ENCODE measurements at regions not wholly inside any gene's neighbourhood (a gene's known extent, or its start where the extent isn't known, plus 50 kb on each side); places are given as distances from the start of the nearest gene placed in this dataset.

DNA sequence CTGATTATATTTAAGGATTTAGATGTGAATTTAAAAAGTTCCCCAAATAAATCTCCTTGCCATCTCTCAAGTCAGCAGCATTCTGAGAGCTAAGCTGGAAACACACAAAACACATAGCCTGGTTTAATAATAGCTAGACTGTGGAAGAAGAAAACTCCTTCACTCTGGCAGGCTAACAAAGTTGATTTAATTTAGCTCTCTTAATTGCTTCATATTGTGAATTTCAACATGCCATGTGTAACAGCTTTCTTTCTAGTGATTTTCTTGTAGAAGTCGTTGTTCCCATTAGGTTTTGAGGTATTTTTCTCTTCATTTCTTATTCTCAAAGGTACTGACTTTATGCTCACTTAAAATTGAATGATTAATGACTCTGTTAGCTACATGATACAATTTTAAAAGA, 216.8 kb upstream of the AKR1E2 start:
- intact Hi-C loops (cut with DNase I) = loop anchor here in 1 of 10 donors (5.0 kb wide), 1 partner anchor 67 kb away; no protein-coding TSS in a partner anchor
- 73 to 86% methylated on average over 1 of the region's 1 CpG for WGBS, 2 donors

DNA sequence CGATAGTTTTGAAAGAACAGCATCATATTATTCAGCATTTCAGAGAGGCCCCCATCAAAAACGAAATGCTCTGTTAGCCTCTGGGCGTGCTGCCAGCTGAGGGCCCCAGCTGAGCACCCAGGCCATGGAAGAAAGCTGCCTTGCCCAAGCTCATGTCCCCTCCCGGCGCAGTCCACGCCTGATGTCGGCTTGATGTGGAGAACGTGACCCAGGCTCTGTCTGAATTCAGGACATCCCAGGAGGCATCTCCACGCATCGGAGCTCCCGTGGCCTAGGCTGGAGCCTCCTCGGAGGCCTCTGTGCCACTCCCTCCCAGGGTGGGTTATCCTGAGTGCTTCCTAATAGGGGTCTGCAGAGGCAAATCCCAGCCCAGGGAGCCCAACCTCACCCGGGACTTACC, 218.3 kb upstream of the AKR1E2 start:
- Histone ChIP-seq H3K27ac (no peak overlapping the region), H3K4me3 (no peak overlapping the region), H3K27me3 (no peaks in the 10 kb centered on the region), H3K9me3 (no peaks in the 10 kb centered on the region), H3K36me3 (no peaks in the 10 kb centered on the region), H3K4me1 (peaks cover 0 to 6% (median 0%) of the 10 kb centered on the region in 9 donors)
- ATAC-seq (no peak), DNase-seq (no peak)
- WGBS, 2 donors = 87 to 93% methylated on average over 13 of the region's 13 CpGs
- intact Hi-C loops (cut with DNase I) = loop anchor here in 1 of 10 donors (5.0 kb wide), 1 partner anchor 65 kb away; no protein-coding TSS in a partner anchor
- TF ChIP-seq, protein P1, sequence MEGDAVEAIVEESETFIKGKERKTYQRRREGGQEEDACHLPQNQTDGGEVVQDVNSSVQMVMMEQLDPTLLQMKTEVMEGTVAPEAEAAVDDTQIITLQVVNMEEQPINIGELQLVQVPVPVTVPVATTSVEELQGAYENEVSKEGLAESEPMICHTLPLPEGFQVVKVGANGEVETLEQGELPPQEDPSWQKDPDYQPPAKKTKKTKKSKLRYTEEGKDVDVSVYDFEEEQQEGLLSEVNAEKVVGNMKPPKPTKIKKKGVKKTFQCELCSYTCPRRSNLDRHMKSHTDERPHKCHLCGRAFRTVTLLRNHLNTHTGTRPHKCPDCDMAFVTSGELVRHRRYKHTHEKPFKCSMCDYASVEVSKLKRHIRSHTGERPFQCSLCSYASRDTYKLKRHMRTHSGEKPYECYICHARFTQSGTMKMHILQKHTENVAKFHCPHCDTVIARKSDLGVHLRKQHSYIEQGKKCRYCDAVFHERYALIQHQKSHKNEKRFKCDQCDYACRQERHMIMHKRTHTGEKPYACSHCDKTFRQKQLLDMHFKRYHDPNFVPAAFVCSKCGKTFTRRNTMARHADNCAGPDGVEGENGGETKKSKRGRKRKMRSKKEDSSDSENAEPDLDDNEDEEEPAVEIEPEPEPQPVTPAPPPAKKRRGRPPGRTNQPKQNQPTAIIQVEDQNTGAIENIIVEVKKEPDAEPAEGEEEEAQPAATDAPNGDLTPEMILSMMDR (IDR thresholded peaks at IDR 0.05) = no peak

More for the DNA sequence above, 216.8 kb upstream of the AKR1E2 start:
- Histone ChIP-seq H3K27me3 (no peaks in the 10 kb centered on the region), H3K9me3 (peaks cover 0 to 4% (median 0%) of the 10 kb centered on the region in 11 donors), H3K4me1 (peaks cover 0 to 6% (median 0%) of the 10 kb centered on the region in 9 donors), H3K27ac (no peak overlapping the region), H3K36me3 (no peaks in the 10 kb centered on the region), H3K4me3 (no peak overlapping the region)
- TF ChIP-seq, protein P1 (IDR thresholded peaks at IDR 0.05) = no peak
- no peak for DNase-seq
- ATAC-seq = no peak

DNA sequence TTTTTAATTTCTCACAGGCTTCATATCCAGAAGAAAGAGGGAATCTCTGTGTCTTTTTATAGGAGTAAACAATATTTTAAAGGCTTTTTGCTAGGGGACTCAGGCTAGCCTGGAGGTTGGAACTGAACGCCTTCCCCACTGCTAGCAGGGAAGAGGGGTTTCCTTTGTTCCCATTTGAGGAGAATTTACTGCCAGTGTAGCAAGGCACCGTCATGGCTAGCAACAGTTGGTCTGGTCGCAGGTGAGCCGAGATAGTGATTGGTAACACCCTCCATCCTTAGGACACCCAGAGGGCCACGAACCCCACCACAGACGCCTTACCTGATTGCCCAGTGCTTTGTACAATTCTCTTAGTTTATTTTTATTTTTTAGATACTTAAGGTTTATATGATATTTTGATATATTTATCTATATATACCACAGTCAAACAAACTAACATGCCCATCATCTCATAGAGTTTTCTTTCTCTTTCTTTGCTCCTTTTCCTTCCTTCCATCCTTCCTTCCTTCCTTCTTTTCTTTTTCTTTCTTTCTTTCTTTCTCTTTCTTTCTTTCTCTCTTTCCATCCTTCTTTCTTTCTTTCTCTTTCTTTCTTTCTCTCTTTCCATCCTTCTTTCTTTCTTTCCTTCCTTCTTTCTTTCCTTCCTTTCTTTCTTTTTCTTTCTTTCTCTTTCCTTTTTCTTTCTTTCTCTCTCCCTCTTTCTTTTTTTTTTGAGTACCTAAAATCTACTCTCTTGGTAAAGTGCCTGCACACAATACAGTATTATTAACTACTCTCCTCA, 219.0 kb upstream of the AKR1E2 start:
- H3K4me1 ChIP-seq = peaks cover 0 to 6% (median 0%) of the 10 kb centered on the region in 9 donors
- DNase-seq (no peak), ATAC-seq (no peak)
- intact Hi-C loops (cut with DNase I) = loop anchor here in 1 of 10 donors (5.0 kb wide), 1 partner anchor 65 kb away; no protein-coding TSS in a partner anchor
- H3K4me3 ChIP-seq = no peak overlapping the region
- no peaks in the 10 kb centered on the region for H3K27me3 ChIP-seq
- H3K27ac ChIP-seq = no peak overlapping the region
- no peaks in the 10 kb centered on the region for H3K36me3 ChIP-seq
- H3K9me3 ChIP-seq = no peaks in the 10 kb centered on the region
- WGBS, 2 donors = 92 to 95% methylated on average over 6 of the region's 6 CpGs
- TF ChIP-seq, protein P1 (IDR thresholded peaks at IDR 0.05) = no peak

DNA sequence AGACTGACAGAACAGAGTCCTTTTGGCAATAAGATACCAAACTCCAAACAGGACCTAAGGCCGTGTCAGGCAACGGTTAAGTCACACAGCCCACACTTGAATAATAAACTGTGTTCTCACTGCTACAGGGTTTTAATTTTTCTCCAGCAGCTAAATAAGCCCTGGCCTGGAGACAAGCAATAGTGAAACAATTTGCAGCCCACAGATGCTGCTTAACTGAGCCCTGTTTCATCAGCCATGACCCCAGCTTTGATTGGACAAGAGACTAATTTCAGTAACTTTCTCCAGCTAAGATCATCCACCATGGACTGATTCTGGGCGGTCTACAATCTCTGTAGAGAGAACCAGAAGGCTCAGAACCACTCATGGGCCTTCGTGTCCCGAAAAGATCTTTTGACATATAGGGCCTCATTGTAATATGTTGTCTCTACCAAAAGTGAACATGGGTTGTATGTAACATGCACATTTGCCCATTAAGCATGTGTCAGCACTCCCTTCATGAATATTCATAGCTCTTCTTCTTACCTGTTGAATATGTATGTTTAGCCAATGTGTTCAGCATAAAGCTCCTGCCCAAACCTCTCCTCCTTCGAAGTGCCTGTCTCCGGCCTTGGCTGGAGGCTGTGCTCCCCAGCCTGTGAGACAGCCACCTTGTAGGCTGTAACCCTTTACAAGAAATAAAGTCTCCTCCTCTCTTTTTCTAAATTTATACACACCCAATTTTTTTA, 223.1 kb upstream of the AKR1E2 start:
- Histone ChIP-seq H3K27me3 (no peaks in the 10 kb centered on the region), H3K4me3 (no peak overlapping the region), H3K27ac (no peak overlapping the region), H3K4me1 (no peaks in the 10 kb centered on the region), H3K36me3 (no peaks in the 10 kb centered on the region), H3K9me3 (peaks cover 0 to 8% (median 0%) of the 10 kb centered on the region in 11 donors)
- intact Hi-C loops (cut with DNase I) = no loop called here
- no peak for ATAC-seq
- DNase-seq = no peak
- WGBS, 2 donors = 85 to 91% methylated on average over 7 of the region's 7 CpGs
- TF ChIP-seq, protein P1 (IDR thresholded peaks at IDR 0.05) = no peak
